HCT116 (cell line): ENCODE measurements at regions not wholly inside any gene's neighbourhood (a gene's known extent, or its start where the extent isn't known, plus 50 kb on each side); places are given as distances from the start of the nearest gene placed in this dataset.

Source experiments
- ATAC-seq: fragments of 200-7000 bp; cut with Tn5 transposase; 2 replicates; pipeline ENCODE4 v1.9.1; 2020; ENCODE audit warnings: mild to moderate bottlenecking, moderate library complexity
- BruUV-seq: library from RNA; stranded (reverse); fragments of 400-500 nt; replicated peaks from 2 replicates; lab custom pipeline; 2021; lab: Mats Ljungman, UMichigan
- CTCF ChIA-PET: fragments of 300-600 bp; sonication (Branson Sonifier 250); formaldehyde crosslinking; loops from one replicate; lab custom pipeline; 2021; ENCODE audit warnings: antibody characterized with exemption; lab: Charles Lee
- POLR2A ChIA-PET: fragments of 300-600, 350-600 bp; sonication (Branson Sonifier 250); formaldehyde crosslinking; loops from one replicate; lab custom pipeline; 2021; ENCODE audit warnings: antibody characterized with exemption; lab: Charles Lee
- RAD21 ChIA-PET, 2 experiments: fragments of 300-600 bp; sonication (Branson Sonifier 250); formaldehyde crosslinking; loops; one replicate each; lab custom pipeline; 2023; ENCODE audit warnings: low total read pairs in 2 of 2; ENCODE audit not compliant: uncharacterized antibody in 2 of 2, unreplicated experiment in 2 of 2, low non-redundant PET in 1 of 2; lab: Charles Lee
- DNase-seq: peaks from one replicate; pipeline ENCODE4 v3.0.0-alpha.2; 2010; ENCODE audit warnings: low read depth, low spot score
- H2AFZ ChIP-seq: fragments of 200-600 bp; shearing (Covaris generic), sonication (generic); 2 replicates; pipeline ENCODE4 v1.6.1; 2017; ENCODE audit warnings: low read depth, mixed run types, mixed read lengths, antibody characterized with exemption, low read length; ENCODE audit not compliant: poor library complexity, severe bottlenecking
- H3K27ac ChIP-seq: 2 replicates; pipeline ENCODE4 v1.5.1; 2012; ENCODE audit warnings: low read depth, low read length
- H3K27me3 ChIP-seq: fragments of 200-600 bp; sonication (generic); 2 replicates; pipeline ENCODE4 v1.6.1; 2016; ENCODE audit warnings: mixed run types, low read length, mixed read lengths; ENCODE audit not compliant: insufficient read depth
- H3K36me3 ChIP-seq, 2 experiments: fragments of 200-500 bp in 1 of 2; fragments of 200-600 bp in 1 of 2; sonication (Bioruptor generic) in 1 of 2; sonication (generic) in 1 of 2; 2 replicates each; pipeline versions ENCODE4 v1.5.1 to v1.6.1; 2014 to 2016; ENCODE audit warnings: low read length in 2 of 2, inconsistent platforms in 1 of 2, mixed read lengths in 1 of 2, mixed run types in 1 of 2; ENCODE audit not compliant: insufficient read depth in 2 of 2, control insufficient read depth in 1 of 2
- H3K4me1 ChIP-seq, 2 experiments: fragments of 200-600 bp in 1 of 2; sonication (generic) in 1 of 2; 2 replicates each; pipeline versions ENCODE4 v1.5.1 to v1.6.1; 2012 to 2017; ENCODE audit warnings: low read length in 2 of 2, inconsistent platforms in 1 of 2, mild to moderate bottlenecking in 1 of 2, mixed read lengths in 1 of 2, mixed run types in 1 of 2, moderate library complexity in 1 of 2; ENCODE audit not compliant: insufficient read depth in 2 of 2, control insufficient read depth in 1 of 2
- H3K4me2 ChIP-seq: fragments of 200-600 bp; sonication (generic); 2 replicates; pipeline ENCODE4 v1.6.1; 2017; ENCODE audit warnings: mixed run types, low read length, mixed read lengths
- H3K4me3 ChIP-seq, 2 experiments: fragments of 200-600 bp in 1 of 2; sonication (generic) in 1 of 2; replicated peaks in 1 of 2; 2 replicates each; pipeline ENCODE4 v1.5.1; 2011 to 2016; ENCODE audit warnings: low read length in 2 of 2, control low read depth in 1 of 2, low read depth in 1 of 2, mild to moderate bottlenecking in 1 of 2, mixed read lengths in 1 of 2, mixed run types in 1 of 2
- H3K79me2 ChIP-seq: fragments of 200-600 bp; sonication (generic); 2 replicates; pipeline ENCODE4 v1.6.1; 2017; ENCODE audit warnings: mild to moderate bottlenecking, mixed run types, low read length, moderate library complexity, mixed read lengths; ENCODE audit not compliant: insufficient read depth
- H3K9ac ChIP-seq: fragments of 200-600 bp; sonication (generic); 2 replicates; pipeline ENCODE4 v1.6.1; 2016; ENCODE audit warnings: low read length, mixed read lengths
- H3K9me2 ChIP-seq: fragments of 200-600 bp; sonication (generic), shearing (Covaris generic); 2 replicates; pipeline ENCODE4 v1.6.1; 2017; ENCODE audit warnings: mixed run types, mild to moderate bottlenecking, moderate library complexity; ENCODE audit not compliant: insufficient read depth
- H3K9me3 ChIP-seq, 2 experiments: fragments of 200-500 bp in 1 of 2; fragments of 200-600 bp in 1 of 2; sonication (Bioruptor generic) in 1 of 2; sonication (generic) in 1 of 2; 2 replicates each; pipeline ENCODE4 v1.6.1; 2014 to 2017; ENCODE audit warnings: low read length in 2 of 2, mixed read lengths in 2 of 2, inconsistent platforms in 1 of 2, low read depth in 1 of 2, mild to moderate bottlenecking in 1 of 2, mixed run types in 1 of 2, moderate library complexity in 1 of 2; ENCODE audit not compliant: control insufficient read depth in 1 of 2, insufficient read depth in 1 of 2
- H4K20me1 ChIP-seq: fragments of 200-600 bp; sonication (generic), shearing (Covaris generic); 2 replicates; pipeline ENCODE4 v1.6.1; 2017; ENCODE audit warnings: mixed run types, mild to moderate bottlenecking, moderate library complexity; ENCODE audit not compliant: insufficient read depth
- CBX3 ChIP-seq: IDR thresholded peaks from 2 replicates; pipeline ENCODE4 v1.6.1; 2012; ENCODE audit warnings: low read depth
- CEBPB ChIP-seq: IDR thresholded peaks from 2 replicates; pipeline ENCODE4 v1.6.1; 2012; ENCODE audit warnings: low read depth
- EGR1 ChIP-seq: IDR thresholded peaks from 2 replicates; pipeline ENCODE4 v1.6.1; 2012; ENCODE audit warnings: low read depth
- ELF1 ChIP-seq: IDR thresholded peaks from 2 replicates; pipeline ENCODE4 v1.6.1; 2012; ENCODE audit warnings: low read depth, borderline replicate concordance
- EZH2 ChIP-seq: fragments of 200-600 bp; sonication (generic); IDR thresholded peaks from 2 replicates; pipeline ENCODE4 v1.6.1; 2017; ENCODE audit warnings: antibody characterized with exemption, mixed run types
- EZH2phosphoT487 ChIP-seq: fragments of 200-600 bp; IDR thresholded peaks from 2 replicates; pipeline ENCODE4 v1.6.1; 2018; ENCODE audit warnings: antibody characterized with exemption, borderline replicate concordance
- FOSL1 ChIP-seq: IDR thresholded peaks from 2 replicates; pipeline ENCODE4 v1.6.1; 2012; ENCODE audit warnings: low read depth
- POLR2A ChIP-seq: IDR thresholded peaks from 2 replicates; pipeline ENCODE4 v1.7.0; 2011; ENCODE audit warnings: borderline replicate concordance; ENCODE audit not compliant: insufficient read depth, insufficient read length; ENCODE audit errors: extremely low read depth
- POLR2AphosphoS5 ChIP-seq: IDR thresholded peaks from 2 replicates; pipeline ENCODE4 v1.6.1; 2011; ENCODE audit warnings: mild to moderate bottlenecking, low read depth, low read length, moderate library complexity
- RAD21 ChIP-seq: IDR thresholded peaks from 2 replicates; pipeline ENCODE4 v1.6.1; 2012; ENCODE audit warnings: low read depth, mild to moderate bottlenecking
- REST ChIP-seq: IDR thresholded peaks from 2 replicates; pipeline ENCODE4 v1.6.1; 2012; ENCODE audit warnings: low read depth
- SP1 ChIP-seq: IDR thresholded peaks from 2 replicates; pipeline ENCODE4 v1.6.1; 2012; ENCODE audit warnings: low read depth
- SRF ChIP-seq: IDR thresholded peaks from 2 replicates; pipeline ENCODE4 v1.6.1; 2012; ENCODE audit warnings: low read depth
- TCF7L2 ChIP-seq: IDR thresholded peaks from 2 replicates; pipeline ENCODE4 v1.7.0; 2011; ENCODE audit warnings: borderline replicate concordance, inconsistent platforms; ENCODE audit not compliant: insufficient read depth, insufficient read length; ENCODE audit errors: extremely low read depth
- YY1 ChIP-seq: IDR thresholded peaks from 2 replicates; pipeline ENCODE4 v1.6.1; 2011; ENCODE audit warnings: low read length, low read depth, moderate library complexity, mild to moderate bottlenecking; ENCODE audit not compliant: insufficient replicate concordance; ENCODE audit errors: extremely low read depth
- ZBTB33 ChIP-seq: IDR thresholded peaks from 2 replicates; pipeline ENCODE4 v1.6.1; 2011; ENCODE audit warnings: mild to moderate bottlenecking, low read length, moderate library complexity; ENCODE audit not compliant: insufficient replicate concordance; ENCODE audit errors: extremely low read depth
- ZFX ChIP-seq: fragments of 450-650 bp; IDR thresholded peaks from 2 replicates; pipeline ENCODE4 v1.6.1; 2017
- intact Hi-C: fragments of 100-400 bp; cut with micrococcal nuclease; formaldehyde crosslinking; loops from 2 replicates; pipeline ENCODE4 v1.10.0; 2022
- TF ChIP-seq, protein P1 (sequence below): IDR thresholded peaks from 2 replicates; pipeline ENCODE4 v1.6.1; 2012
- TF ChIP-seq, protein P2 (sequence below), 3 experiments: fragments of 200-600 bp in 1 of 3; sonication (generic) in 1 of 3; IDR thresholded peaks in 2 of 3; conservative IDR thresholded peaks in 1 of 3; 2 replicates each; pipeline ENCODE4 v1.5.1; 2012 to 2017; ENCODE audit warnings: low read depth in 2 of 3, low read length in 2 of 3, antibody characterized with exemption in 1 of 3, borderline replicate concordance in 1 of 3, control low read depth in 1 of 3, mild to moderate bottlenecking in 1 of 3, mixed read lengths in 1 of 3, mixed run types in 1 of 3, moderate library complexity in 1 of 3; ENCODE audit not compliant: insufficient read depth in 1 of 3

- Histone ChIP-seq H3K27ac (no peak overlapping the region), H2AFZ (no peak overlapping the region), H3K9ac (no peak overlapping the region), H4K20me1 (no peaks in the 10 kb centered on the region), H3K4me1 (no peaks in the 10 kb centered on the region), H3K4me3 (no peak overlapping the region), H3K27me3 (no peaks in the 10 kb centered on the region), H3K79me2 (no peaks in the 10 kb centered on the region), H3K36me3 (no peaks in the 10 kb centered on the region), H3K9me2 (no peaks in the 10 kb centered on the region), H3K9me3 (peaks cover 0 to 22% of the 10 kb centered on the region in 2 experiments; a peak in 2 of 4 replicates), H3K4me2 (no peak overlapping the region)
- ChIA-PET CTCF (no interaction called here), RAD21 (no interaction called here), POLR2A (no interaction called here)
- intact Hi-C loops = no loop called here
- no peak for TF ChIP-seq POLR2A
- TF ChIP-seq CBX3 = no peak
- no peak for TF ChIP-seq FOSL1
- no peak for TF ChIP-seq EZH2
- TF ChIP-seq ELF1 = no peak
- no peak for TF ChIP-seq SRF
- TF ChIP-seq SP1 = no peak
- TF ChIP-seq EGR1 = no peak
- TF ChIP-seq, protein P1, sequence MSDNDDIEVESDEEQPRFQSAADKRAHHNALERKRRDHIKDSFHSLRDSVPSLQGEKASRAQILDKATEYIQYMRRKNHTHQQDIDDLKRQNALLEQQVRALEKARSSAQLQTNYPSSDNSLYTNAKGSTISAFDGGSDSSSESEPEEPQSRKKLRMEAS = no peak
- no peak for TF ChIP-seq CEBPB
- no peak for TF ChIP-seq RAD21
- no peak for TF ChIP-seq POLR2AphosphoS5
- TF ChIP-seq, protein P2, sequence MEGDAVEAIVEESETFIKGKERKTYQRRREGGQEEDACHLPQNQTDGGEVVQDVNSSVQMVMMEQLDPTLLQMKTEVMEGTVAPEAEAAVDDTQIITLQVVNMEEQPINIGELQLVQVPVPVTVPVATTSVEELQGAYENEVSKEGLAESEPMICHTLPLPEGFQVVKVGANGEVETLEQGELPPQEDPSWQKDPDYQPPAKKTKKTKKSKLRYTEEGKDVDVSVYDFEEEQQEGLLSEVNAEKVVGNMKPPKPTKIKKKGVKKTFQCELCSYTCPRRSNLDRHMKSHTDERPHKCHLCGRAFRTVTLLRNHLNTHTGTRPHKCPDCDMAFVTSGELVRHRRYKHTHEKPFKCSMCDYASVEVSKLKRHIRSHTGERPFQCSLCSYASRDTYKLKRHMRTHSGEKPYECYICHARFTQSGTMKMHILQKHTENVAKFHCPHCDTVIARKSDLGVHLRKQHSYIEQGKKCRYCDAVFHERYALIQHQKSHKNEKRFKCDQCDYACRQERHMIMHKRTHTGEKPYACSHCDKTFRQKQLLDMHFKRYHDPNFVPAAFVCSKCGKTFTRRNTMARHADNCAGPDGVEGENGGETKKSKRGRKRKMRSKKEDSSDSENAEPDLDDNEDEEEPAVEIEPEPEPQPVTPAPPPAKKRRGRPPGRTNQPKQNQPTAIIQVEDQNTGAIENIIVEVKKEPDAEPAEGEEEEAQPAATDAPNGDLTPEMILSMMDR (IDR thresholded peaks at IDR 0.05 in 2 of 3, conservative IDR thresholded peaks at IDR 0.05 in 1 of 3; ENCODE audit: borderline replicate concordance in 1 of 3, insufficient read depth in 1 of 3, low read depth in 2 of 3, low read length in 2 of 3) = no peak
- TF ChIP-seq EZH2phosphoT487 = no peak
- no peak for TF ChIP-seq ZFX
- TF ChIP-seq YY1 = no peak
- TF ChIP-seq REST = no peak
- no peak for TF ChIP-seq ZBTB33
- no peak for TF ChIP-seq TCF7L2
- no peak for ATAC-seq
- no peak for DNase-seq
- no TSS peak for BruUV-seq
Observed at GRCh38 chr16:64392456-64392855, 729.4 kb downstream of the CDH11 start.
